NCI-H1417 (cell line): ENCODE measurements at regions not wholly inside any gene's neighbourhood (a gene's known extent, or its start where the extent isn't known, plus 50 kb on each side); places are given as distances from the start of the nearest gene placed in this dataset.

Source experiments
- DNase-seq, 3 experiments: peaks; one replicate each; lab custom pipeline; 2025; lab: John Stamatoyannopoulos, UW

DNA sequence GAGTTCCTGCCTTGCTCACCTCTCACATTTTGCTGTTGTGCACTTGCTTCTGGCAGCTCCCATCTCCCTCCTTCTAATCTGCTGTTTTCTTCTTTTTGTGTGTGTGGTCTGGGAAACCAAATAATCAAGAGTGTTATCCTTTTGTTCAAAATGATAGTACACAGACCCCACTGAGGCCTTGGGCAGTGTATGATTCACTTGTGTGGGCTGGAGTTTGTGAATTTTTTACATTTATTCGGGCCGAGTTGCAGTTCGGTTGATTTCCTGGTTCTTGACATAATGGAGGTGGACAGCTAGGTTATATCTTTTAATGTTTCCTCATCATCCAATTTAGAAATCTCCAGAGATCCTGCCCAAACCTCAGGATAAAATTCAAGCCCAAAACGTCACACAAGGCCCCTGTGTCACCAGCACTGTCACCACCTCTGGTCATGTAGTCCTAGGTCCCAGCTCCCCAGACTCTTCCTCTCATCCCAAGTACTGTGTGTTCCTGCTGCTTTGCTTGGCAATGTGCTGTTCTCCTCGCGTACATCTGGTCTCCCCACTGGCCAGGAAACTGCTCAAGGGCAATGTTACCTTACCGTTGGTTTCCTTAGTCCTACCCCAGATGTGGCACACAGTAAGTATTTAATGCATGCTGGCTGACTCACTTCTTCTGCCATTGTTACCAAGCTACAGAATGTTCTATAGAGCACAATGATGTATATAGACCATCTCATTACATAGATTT, 55.7 kb upstream of the PHACTR2 start:
- DNase-seq, result no peak

DNA sequence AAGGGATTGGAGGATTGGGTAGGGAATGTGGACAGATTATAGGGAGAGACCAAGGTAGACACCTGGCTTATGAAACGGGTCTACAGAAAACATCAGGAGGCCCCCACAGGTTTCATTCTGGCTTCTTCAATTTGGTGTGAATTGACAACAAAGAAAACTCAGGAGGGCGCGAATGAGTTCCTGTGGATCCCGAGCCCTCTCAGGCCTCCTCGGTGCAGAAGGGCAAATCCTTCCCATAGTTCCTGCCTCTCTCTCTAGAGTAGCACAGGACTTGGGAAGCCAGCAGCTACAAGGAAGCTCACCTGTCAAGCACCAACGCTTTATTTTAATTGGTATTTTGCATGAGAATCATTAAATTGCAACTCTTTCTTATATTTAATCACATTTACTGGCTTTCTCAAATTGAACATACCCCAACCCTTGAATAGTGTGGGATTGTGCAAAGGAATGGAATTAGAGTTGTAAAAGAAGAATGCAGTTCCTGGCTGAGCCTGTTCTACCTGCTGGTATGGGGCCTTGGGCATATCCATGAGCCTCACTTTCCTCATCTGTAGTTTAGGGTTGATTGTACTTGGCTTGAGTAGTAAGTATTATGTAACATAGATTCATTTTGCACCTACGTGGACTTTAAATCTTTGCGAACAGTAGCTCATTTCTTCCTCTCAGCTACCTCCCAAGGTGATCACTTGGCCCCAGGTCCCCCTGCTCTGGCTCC, 56.4 kb upstream of the PHACTR2 start:
- no peak for DNase-seq

DNA sequence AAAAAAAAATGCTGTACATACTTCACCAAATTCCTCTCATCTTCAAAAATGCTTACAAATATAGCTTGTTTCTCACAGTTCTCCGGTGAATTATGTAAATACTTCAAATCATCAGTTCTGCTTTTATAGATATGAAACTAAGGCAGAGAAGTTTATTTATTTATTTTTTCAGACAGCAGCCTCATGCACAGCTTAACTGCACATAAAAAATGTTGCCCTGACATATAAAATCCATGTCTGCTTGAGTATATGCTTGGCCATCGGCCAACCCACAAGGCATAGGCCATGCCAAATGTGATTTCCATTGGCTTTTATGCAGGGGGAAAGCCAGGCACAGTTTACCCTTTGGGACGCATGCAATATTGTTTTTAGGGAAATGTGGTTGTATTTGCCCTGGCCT, 57.3 kb upstream of the PHACTR2 start:
- no peak for DNase-seq

DNA sequence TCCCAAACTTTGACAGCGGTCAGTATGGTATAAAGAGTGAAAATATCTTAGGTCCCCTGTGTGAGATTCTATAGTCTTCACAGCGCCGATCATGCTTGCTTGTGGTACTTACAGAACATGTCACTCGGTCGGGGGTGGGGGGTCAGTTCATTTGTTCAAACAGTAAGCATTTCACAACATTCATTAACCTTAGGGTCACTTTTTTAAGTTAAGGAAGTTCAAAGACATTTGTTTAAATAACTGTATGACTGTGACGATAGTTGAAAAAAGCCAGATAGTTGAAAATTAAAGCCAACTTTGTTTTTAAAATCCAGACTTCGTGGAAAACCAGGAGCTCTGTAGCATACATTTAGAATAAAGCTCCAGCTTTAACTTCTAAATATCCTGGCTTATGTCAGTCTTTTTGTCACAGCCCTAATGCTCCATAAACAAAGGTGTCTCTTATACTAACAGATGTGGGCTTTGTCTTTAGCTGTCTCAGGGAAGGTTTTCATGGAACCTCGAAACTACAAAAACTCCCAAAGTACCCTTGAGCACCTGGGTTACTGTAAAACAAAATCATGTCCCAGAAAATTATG, 57.9 kb upstream of the PHACTR2 start:
- no peak for DNase-seq

DNA sequence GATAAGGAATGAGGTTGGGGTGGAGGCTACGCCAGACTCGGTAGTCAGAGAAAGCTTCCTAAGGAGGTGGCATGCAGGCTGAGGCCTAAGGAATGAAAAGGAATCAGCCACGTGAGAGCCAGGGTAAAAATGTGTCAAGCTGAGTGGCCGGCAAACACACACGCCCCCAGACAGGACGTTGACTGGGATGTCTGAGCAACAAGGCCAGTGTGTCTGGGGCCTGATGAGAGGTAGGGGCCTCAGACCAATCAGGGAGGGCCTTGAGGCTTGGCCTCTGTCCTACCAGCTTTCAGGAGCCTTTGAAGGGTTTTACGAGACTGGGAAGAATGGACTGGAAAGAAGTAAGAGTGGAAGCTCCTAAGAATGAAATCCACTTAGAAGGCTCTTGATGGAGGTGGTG, 61.0 kb upstream of the PHACTR2 start:
- no peak for DNase-seq

DNA sequence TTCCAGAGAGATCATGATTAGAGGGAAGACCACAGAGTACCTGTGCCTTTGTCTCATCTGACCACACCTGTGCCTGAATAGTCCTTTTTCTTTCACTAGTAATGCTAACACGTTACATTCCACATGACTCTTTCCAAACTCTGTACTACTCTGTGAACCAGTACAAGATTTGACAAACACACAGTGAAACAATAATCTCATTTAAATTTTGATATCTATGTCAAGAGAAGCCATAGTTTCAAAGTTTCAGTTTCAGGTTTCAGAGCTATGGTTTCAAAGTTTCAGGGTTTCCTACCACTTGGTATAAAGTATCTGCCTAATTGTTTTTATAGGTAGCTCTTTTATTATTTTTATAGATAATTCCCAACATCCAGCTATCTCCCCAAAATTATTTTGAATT, 62.0 kb upstream of the PHACTR2 start:
- no peak for DNase-seq

DNA sequence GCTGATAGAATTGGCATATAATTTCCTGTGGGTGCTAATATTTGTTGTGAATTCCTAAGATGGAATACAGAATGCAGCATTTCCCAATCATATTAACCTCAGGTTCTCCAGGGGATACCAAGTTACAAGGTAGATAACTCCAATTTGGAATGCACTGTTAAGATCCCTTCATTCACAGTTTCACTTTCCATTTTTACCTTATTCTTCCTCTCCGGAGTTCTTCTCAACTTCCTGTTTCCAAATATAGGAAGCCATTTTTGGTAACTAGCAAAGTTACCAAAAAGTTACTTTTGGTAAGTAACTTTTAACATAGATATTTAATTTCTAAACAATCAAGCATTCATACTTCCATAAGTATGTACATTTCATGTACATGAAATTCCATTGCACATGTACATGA, 63.5 kb upstream of the PHACTR2 start:
- no peak for DNase-seq

DNA sequence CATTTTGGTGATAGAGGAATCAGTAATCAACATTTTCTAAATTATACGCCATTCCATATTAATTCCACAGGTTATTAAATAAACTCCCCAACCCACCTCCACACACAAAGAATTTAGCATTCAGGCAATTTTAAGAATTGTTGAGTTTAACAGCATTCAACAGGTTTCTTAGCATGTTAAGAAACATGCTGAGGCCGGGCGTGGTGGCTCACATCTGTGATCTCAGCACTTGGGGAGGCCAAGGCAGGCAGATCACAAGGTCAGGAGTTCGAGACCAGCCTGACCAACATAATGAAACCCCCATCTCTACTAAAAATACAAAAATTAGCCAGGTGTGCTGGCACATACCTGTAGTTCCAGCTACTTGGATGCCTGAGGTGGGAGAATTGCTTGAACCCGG, 64.0 kb upstream of the PHACTR2 start:
- no peak for DNase-seq

DNA sequence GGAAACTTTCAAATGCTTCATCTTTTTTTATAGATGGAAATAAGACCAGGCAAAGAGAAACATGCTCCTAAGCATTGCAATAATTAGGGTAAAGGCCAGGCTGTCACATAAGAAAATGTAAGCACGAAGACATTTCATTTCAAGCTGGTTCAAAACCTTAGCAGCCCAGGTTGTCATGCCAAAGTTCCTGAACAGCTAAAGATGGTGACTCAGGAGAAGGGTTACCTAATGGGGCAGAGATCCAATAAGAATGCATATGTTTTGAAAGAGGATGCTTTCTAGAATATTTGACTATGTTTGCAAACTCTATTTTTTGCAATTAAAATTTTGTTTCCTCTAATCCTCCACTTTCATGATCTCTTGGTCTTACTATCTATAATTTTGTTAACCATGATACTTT, 65.6 kb upstream of the PHACTR2 start:
- DNase-seq, result no peak

DNA sequence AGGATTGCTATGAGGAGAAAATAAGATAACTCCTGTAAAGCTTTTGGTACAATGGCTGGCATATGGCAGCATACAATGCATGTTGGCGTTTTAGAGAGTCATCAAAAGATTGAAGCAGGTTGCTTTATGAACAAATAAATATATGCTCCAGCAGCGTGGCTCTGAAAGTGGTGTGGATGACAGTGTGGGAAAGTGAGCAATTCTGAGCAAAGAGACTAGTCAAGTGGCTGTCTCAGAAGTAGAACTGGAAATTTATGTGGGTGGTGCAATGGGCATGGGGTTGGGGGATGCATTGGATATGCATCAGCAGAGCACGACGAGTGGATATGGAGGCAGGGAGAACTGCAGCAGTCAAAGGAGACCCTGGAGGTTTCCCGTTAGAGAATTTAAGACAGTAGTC, 66.2 kb upstream of the PHACTR2 start:
- DNase-seq, result no peak

DNA sequence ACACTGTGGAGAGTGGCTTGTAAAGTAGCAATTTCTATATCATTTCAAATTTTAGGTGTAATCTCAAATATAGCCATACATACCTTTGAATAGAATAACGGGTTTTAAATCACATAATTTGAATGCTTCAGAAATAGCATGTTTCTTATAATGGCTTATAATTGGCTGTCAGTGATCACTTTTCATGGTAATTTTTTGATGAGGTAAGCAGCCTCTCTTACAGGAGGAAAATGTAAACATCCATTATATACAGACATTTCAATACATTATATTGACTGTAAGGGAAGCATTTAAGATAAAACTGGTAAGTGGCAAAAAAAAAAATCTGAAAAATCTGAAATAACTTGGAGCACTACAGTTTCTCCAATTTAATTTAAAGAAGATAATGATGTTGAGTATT, 67.8 kb upstream of the PHACTR2 start:
- no peak for DNase-seq

DNA sequence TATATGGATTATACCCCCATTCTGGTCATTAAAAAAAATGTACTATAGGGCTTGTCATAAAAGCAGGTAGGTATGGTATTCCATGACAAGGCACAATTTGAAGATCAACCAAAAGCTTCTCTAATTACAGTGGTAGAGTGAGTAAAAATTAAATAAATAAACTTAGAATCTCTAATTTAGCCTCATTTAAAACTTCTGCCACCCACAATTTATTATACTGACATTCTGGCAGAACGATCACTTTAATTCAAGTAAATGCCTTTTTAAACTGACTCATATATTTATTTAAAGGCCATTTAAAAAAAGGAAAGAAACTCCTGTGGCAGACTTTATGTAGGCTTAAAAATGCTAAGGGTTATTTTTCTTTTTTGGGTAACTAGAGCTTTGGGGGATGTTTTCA, 68.3 kb upstream of the PHACTR2 start:
- no peak for DNase-seq

DNA sequence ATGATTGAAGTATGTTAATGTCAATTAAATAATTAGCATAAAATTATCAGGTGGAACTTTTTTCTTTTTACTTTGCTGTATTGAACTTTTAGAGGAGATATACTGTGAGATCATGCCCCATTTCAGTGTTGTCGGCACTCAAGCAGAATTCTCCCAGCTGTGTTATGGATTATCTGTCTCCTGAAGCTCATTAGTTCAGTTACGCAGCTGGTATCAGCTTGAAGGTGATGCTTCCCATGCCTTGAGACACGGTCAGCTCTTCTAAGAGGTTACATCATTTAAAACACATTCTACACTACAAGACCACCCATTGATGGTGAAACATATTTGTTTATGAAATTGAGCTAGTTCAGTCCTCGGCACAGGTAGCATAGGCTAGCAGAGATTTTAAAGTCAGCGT, 68.9 kb upstream of the PHACTR2 start:
- peak in 1 of 3 experiments; percentile 31 for DNase-seq

DNA sequence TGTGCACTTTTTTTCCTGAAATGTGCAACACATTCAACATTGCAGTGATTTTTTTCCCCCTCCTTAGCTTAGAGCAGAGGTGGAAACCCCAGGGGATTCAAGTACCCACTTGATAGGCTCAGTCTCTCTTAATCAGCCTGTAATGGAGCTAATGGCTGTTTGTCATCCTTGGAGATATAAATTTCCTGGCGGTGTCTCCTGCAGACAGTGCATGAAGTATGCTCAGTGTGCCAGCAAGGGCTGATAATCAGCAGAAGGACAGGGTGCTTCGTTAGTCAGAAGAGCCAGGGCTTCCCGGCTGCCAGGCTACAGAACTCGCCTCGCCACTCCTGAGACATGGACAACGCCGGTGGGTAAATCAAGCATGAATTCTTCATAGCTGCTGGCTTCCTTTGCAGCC, 69.8 kb upstream of the PHACTR2 start:
- DNase-seq, result peak in 2 of 3 experiments; percentile 53 to 91

DNA sequence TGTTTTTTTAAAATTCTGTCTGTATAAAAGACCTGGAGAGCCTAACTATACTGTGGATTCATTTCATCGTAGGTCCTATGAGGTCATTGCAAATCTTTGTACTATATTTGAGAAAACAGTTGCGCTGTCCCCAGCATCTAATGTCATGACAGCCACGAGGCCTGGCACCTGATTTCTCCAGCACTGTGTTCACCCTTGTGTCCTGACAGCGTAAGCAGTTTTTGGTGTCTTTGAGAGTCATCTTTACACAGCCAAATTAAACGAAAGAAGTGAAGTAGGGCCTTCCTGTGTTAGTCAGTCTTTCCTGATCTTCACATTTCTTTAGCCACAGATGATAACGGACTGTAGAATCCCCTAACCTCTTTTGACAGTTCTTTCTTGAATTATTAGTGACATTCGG, 70.6 kb upstream of the PHACTR2 start:
- DNase-seq, result no peak

DNA sequence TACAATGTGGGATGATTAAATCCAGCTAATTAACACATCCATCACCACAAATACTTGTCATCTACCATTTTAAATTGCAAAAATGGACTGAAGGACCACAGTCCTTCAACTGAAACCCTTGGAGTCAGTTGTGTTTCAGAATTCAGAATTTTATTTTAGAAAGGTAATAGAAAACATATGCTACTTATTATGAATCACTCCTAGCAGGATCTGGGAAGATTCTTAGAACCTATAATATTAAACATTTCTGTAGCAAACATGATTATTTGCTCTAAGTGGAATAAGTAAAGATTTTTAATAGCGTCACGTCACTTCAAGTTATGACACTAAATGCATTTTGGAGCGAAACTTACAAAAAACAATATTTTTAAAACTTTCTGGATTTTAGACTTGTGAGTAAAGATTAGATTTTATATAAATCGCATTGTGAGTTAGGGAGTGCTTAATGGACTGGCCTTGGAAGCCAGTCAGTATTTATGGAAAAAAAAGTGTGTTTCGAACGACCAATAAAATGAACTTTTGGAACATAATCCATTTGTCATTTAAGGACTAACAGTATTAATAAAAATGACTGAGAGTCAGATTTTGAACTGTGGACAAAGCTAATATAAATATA, 71.8 kb upstream of the PHACTR2 start:
- no peak for DNase-seq

DNA sequence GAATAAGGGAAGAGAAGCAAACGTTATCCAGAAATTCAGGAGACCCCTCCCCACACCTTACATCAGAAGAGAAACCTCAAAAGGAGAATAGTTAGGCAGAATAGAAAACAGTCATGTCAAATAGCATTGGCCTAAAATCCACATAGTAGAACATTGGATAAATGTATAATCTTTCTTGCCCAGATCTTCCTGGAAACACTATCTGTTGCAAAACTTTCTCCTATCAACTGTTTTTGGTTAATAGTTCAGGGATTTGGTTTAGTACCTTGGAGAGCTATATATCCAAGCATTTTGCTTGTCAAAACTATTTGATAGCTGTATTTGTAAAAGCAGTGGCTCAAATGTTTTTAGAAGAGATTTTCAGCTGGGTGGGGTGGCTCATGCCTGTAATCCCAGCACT, 74.3 kb upstream of the PHACTR2 start:
- DNase-seq, result no peak

DNA sequence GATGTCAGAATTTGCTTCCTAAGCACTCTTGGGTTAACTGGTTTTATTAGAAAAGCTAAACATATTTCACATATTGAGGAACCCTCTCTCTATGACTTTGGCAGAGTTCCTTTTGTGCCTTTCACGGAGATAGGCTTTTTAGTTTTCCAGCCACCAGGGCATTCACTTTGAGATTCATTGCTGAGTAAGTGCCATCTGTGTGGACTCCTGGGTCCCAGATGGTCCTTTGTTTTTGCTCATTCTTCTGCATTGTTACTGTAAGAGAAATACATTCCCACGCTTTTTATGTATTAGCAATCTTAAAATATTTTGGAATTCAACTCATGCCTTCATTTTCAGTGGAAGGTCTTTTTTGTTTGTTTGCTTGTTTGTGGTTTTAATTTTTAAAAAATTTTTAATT, 76.3 kb upstream of the PHACTR2 start:
- no peak for DNase-seq

DNA sequence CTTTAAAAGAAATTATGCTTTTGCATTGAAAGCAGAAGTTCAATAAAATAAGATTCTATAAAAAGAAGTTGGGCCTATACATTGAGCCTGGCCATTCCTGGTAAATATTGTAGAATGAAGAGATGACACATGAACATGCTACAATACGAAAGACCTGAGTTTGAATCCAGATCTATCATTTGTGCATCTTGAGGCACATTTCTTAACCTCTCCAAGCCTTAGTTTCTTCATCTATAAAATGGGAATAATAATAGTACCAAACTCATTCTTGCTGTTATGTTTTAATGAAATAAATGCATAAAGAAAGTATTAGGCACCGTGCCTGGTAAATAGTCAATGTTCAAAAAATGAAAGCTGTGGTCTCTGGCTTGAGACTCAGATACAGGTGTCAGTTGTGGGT, 76.9 kb upstream of the PHACTR2 start:
- no peak for DNase-seq

DNA sequence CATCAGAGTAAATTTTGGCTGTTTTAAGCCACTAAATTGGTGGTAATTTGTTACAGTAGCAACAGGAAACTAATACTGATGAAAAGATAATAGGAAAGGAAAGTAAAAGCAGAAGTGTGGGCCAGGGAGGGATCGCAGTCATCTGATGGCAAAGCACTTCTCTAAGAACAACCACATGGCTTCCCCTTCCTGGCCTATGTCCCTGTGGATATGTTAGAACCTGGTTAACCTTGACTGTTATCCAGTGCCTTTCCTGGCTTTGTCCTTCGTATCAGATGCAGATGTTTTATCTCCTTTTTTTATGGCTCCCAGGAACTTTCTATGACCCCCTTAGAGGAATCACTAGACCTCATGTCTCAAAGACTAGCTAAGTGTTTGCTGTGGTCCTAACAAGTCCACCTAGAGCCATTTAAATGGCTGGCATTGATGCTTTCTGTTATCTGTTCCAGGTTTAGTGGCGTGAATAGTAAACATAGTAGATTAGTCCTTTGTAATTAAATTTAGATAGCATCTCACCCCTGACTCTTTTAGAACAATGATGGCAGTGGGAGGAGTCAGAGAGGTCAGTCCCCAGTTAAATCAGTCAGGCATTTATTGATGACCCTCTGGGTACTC, 79.2 kb upstream of the PHACTR2 start:
- DNase-seq, result no peak

DNA sequence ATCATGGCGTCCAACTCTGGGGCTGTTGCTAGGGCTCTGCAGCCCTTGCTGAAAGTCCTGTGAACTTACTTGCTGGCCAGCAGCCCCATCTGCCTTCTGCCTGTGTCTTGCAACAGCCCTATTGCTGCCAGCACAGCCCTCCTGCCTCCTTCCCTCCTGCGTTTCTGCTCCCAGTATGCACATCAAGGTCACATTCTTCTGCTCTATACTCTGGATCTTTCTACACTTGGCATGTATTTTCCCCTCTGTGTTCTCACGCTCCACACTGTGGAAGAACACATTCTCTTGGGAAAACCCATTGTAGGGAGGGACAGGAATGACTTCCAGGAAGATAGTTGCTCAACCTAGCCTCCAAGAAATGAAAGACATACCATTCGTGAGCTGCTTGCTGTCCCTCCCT, 80.9 kb upstream of the PHACTR2 start:
- no peak for DNase-seq

DNA sequence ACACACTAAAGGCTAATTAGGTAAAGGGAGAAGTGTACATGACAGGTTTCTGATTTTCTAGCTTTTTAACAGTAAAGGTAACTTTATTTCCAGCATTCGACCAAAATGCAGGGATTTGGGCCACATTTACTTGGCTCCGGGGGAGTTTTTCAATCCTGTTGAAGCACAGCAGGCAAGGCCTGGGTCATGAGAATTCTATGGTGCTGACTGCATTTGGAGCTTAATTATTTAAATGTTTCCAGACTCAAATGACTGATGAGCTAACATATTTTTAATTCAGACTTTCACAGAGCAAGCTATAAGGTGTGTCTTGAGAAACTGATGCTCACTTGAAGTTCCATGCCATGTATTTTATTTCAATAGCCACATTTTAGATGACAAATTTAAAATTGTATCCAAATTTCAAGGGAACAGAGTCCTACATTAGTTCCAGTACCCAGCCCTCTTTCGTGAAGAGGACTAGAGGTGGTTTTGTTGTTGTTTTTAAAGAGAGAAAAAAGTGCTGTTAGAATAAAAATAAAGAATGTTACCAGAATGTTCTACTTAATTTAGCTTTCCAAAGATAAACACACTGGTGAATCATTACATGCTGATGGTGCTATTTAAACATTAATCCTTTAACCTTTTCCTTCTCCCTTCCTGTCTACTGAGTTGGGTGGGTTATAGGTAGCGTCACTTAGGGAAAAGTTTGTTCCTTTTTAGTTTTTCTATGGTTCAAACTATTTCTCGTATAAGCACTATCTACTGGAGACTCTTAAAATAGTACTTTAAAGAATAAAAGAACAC, 82.3 kb upstream of the PHACTR2 start:
- DNase-seq, result no peak
